ENCODE measurements at regions not wholly inside any gene's neighbourhood (a gene's known extent, or its start where the extent isn't known, plus 50 kb on each side); places are given as distances from the start of the nearest gene placed in this dataset.

GRCh38 chr3:87801409-87801808, 257.4 kb downstream of the CGGBP1 start:
- TF ChIP-seq RCOR1 (IDR thresholded peaks at IDR 0.05; ENCODE audit: borderline replicate concordance in 1 of 2, low read depth in 2 of 2, low read length in 2 of 2) (peak in 1 of 2 experiments; percentile 66; a peak in 1 of 4 replicates), CGGBP1 (CRISPR knock-in tag; IDR thresholded peaks at IDR 0.05) (no peak), ZBTB33 (CRISPR knock-in tag; IDR thresholded peaks at IDR 0.05) (no peak), CTCF (IDR thresholded peaks at IDR 0.05 in 2 of 3, conservative IDR thresholded peaks at IDR 0.05 in 1 of 3; ENCODE audit: insufficient read depth in 2 of 3, low read depth in 1 of 3, low read length in 3 of 3) (no peak)
